LoVo (cell line): ENCODE measurements at regions not wholly inside any gene's neighbourhood (a gene's known extent, or its start where the extent isn't known, plus 50 kb on each side); places are given as distances from the start of the nearest gene placed in this dataset.
"Not testable (repeated sequence)": the region's sequence is repeated elsewhere in the genome, so short reads cannot be mapped to it uniquely, and the experiment has no call there.

Source experiments
- DNase-seq: peaks from one replicate; pipeline ENCODE4 v3.0.0-alpha.2; 2016; ENCODE audit warnings: low spot score

DNA sequence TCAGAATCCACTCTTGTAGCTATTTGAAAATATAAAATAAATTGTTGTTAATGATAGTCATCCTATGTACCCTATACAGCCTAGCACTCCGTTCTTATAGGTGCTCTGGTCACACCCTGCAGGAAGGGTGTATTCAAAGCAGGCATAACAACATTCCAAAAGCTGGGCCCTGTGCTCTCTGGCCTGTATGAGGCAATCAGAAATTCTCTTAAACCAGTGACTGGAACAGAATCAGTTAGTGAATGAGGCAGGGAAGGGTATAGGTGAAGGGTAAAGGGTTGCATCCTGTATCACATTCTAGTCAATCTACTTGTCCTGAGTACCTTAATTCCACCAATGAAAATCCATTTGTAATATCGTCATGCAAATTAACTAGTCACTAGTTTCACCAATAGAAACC, 154.5 kb upstream of the ZNF217 start:
- DNase-seq = peak; percentile 83

DNA sequence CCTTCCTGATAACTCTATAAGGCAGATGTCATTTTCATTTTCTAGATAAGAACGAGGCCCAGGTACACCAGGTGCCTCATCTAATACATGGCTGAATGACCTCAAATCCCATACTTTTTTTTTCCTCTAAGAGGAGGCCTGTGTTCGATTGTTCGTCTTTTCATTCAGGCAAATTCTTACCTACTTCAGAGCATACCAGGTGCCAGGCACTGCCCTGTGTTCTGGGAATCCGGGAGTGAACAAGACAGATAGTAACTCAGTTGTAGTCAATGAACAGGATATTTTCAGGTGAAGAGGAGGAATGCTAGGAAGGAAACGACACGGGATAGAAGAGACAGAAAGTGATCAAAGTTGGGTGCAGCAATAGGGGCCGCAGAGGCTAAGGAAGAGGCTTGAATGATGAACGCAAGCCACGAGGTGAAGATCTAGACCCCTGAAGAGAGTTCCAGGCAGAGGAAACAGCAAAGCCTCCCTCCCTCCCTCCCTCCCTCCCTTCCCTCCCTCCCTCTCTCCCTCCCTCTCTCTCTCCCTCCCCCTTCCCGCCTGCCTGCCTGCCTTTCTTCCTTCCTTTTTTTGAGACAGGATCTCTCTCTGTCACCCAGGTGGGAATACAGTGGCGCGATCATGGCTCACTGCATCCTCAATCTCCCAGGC, 150.1 kb upstream of the ZNF217 start:
- DNase-seq = no peak

DNA sequence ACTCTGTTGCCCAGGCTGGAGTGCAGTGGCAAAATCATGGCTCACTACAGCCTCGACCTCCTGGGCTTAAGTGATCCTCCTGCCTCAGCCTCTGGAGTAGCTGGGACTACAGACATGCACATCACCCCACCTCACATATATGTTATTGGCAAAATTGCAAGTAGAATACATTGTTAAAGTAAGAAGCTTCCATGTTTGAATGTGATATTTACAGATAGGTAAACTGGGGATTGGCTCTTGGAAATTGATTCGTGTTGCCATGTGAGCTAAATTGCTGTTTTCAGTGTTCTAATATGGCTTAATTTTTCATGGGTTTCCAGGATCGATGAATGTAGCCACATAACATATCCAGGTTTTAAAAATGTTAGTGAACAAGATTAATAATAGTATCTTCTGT, 149.0 kb upstream of the ZNF217 start:
- DNase-seq = no peak

DNA sequence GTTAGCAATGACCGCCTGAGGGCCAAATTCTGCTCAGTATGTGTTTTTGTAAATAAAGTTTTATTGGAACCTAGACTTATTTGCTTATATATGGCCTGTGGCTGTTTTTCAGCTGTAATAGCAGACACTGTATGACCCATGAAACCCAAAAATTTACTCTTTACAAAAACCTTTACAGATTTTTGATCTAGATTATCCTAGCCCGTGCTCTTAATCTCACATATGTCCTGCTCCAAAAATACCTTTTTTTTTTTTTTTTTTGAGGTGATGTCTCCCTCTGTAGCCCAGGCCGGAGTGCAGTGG, 148.0 kb upstream of the ZNF217 start:
- no peak for DNase-seq

DNA sequence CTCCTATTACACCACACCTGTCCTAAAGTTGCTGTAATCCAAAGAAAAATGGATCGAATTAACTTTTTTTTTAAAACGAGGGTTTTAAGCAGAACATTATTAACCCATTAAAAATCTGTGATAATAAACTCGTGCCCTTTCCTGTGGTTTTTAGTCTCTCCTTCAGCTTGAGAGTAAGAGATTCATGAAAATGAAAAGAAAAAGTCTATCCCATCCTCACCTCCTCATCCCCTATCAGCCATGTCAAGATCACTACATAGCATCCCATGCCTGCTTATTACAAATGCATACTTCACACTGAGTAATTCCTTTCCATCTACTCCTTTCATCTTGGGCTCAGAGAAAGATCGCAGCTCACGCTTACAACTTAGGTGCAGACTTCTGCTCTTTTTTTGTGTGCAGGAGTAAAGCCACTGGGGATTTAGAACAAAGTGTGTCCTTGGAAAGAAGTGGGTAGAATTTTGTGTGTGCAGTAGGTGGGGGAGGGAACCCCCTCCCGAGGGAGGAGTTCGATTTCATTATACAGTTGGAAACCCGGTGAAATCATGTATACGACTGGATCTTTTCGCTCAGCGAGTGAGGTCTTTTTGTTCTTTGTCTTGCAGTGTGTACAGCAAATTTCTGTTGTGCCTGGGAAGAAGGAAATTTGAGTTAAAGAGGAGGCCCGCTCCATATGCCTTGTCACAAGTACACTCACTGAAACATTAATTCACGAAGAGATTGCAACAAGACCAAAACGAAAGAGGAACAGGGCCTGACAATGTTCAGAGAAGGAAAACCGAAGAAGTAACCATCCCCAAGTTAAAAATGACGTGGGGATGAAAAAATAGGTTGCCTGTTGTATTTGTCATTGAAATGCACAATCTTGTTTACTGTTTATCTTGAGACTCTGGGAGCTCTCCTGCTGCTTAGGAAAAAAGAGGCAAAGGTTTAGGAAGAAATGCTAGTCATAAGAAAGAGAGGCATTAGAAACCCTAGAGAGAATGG, 146.5 kb upstream of the ZNF217 start:
- no peak for DNase-seq

DNA sequence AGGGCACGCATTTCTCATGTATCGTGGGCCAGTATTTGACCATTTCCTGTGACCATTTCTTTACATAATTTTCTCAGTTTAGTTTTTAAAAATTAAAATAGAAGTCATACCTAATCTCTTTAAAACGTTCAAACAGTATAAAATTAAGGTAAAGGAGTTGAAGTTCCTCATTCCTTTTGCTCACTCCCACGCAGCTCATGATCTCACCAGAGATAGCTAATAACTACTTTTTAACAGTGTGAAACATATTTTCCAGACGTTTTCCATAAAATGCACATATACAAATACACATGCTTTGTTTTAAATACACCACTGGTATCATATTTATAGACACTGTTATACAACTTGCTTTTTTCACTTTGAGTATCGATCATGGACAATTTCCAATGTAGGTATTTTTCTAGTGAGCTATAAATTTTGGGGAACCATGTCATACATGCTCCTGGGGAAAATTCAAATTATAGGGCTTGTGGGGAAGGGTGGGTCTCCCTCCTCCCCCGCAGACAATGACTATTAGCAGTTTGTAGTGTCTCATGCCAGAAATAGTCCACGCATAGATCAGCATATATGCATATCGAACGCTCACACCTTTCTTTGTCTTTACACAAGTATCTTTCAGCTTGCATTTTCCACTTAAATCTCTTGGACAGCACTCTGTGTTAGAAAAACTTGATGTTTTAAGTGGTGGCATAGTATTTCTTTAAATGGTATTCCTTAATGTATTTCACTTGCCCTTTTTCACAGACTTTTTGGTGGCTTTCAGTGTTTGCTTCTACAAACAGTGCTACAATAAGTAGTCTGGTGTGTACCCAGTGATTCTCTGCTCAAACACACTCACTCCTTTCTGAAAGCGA, 145.5 kb upstream of the ZNF217 start:
- no peak for DNase-seq

DNA sequence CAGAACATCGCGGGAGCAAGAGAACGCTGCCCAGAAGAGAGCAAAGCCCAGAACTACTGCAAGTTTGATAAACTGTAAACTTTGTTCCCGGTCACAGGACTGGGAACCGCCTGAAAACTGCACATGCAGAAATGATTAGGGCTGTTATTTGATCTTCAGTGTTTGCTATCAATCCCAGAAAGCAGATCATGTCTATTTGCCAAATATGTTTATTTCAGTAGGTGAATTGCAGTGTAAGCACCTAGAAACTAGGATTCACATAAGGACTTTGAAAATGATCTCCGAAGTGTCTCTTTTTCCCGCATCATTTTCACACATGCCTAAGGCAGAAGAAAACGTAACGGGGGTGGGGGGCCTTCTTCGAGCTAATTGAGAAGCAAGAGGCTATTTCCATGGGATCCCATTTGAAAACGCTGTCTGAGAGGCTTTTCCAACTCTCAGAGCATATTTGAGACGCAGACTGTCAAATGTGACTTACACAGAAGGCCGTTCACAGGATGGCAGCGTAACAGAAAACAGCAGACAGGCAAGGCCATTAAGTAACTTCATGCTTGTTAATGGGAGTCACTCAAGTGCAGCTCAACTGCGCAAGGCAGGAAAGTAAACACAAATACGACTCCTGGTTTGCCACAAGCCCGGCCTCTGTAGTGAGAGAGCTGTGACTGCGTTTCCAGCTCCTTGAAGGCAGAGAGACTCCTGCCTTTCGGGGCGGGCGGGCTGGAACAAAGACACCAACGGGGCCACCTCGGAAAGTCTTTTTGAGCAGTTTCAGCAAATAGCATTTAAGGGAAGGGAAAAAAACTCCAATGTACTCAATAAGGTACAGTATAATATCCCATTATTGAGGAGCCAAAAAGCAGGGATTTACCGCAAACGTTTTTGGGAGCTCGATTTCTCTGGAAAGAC, 144.7 kb upstream of the ZNF217 start:
- no peak for DNase-seq

DNA sequence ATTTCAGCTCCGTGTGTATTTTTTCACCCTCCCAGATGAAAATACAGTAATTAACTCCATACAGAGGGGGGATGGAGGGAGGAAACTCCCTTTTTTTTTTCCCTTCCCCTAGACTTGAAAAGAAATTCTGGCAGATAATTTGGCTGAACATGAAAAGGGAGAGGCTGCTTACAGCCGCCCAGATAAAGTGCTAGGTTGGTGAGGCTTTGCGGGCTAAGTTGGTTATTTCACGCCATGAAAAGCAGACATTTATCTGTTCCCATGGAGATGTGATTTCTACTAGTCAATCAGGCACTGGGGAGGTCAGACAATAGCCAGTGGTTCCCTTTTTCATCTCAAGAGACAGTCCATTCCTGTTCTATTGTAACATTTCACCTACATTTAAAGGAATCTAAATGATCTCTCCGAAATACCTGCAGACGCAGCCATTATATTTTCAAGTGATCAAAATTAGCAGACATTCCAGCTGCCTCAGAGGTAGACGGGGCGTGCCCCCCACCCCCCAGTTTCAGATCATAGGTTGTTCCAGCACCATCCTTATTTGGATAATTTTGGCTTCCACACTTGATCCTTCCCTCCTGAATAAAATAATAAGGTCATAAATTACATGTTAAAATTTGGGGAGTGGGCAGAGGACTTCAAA, 143.9 kb upstream of the ZNF217 start:
- DNase-seq = no peak

DNA sequence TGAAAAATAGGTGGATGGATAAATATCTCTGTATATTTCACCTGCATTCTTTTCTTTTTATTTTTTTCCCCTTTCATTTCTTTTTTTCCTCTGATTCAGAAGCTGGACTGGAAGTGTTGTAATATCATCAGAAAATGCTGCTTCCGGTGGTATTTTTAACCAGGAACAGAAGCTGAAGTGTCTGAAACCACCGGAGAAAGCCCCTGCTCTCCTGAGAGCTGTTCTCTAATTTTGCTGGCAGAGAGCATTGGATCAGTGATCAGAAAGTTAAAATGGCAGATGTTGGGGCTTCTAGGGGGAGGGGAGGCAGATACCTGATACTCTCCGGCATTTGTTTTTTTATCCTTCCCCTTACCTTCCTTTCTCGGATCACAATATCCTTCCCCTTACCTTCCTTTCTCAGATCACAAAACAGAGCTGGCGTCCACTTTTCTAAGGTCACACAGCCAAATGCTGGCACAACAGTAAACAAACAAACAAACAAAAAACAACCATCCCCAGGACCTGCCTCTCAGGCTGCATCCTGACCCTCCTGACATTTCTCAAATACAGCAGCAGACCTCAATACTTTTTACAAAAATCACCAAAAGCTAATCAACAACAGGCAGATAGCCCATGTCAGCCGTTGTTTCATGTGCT, 143.2 kb upstream of the ZNF217 start:
- DNase-seq = no peak

DNA sequence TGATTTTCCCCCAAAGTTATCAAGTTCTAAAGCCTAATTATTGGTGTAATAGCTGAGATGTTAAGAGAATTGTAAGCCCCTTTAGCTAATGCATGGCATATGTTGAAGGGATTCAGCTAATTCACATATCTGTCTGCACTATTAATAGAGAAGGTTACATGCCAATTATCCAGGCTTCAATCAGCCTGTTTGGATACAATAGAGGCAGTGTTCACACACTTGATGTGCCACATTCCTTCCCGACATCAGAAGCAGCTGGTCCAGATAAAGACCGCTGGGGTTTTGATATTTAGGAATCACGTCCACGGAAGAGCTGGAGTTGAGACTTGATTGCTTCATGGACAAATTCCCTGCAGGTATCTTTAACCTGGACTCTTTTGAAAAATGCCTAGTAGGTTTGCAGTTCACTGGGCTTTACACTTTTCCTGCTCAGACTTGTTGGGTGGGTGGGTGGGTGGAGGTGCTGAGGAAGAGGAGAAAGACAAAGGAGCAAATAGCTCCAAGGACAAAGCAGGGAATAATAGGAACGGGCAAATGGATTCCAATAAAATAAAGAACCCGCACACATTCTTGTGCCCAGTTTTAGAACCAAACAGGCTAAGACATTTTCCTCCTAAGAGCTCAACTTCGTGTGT, 142.6 kb upstream of the ZNF217 start:
- DNase-seq = no peak

DNA sequence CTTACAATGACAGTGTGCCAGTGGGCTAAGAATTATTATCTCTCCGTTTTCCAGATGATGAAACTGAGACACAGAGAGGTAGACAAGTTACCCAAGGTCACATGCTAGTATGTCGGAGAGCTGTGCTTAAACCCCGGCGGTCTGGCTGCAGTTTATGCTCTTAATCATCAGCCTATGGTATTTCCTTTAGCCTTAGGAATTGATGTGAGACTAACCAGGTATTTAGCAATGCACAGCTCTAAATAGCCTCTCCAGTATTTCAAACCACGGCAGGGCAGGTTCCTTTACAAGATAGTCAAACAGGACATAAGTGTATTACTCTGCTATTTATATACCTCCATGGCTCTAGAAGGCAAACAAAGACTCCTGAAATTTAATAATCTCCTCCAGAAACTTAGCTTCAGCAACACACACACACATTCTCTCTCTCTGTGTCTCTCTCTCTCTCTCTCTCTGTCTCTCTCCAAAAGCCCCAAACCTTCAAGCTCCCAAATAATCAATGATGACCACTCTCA, 142.0 kb upstream of the ZNF217 start:
- no peak for DNase-seq

DNA sequence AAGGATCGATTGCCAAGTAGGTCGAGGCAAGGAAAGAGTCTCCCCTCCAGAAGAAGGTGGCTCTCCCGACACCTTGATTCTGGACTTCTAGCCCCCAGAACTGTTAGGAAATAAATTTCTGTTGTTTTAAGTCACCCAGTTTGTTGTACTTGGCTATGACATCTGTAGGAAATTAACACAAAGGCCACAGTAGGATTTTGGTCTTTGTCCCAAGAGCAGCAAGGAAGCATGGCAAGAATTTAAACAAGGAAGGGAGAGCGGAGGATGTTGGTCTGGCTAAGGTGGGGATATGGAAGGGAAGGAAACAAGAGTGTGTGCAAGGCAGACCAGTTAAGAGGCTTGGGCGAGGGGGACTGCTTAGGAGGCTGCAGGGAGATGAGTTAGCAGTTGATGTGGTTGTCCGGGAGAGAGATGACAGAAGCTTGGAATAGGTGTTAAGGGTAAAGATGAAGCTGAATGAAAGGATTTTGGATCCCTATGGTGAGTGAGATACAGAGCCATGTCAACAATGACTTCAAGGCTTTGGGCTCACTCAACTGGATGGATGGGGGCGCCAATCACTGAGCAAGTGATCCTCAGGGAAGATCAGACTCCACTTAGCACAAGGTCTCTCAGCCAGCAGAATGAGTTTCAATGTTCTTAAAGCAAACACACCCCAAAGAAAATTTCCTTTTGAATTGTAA, 140.5 kb upstream of the ZNF217 start:
- no peak for DNase-seq

DNA sequence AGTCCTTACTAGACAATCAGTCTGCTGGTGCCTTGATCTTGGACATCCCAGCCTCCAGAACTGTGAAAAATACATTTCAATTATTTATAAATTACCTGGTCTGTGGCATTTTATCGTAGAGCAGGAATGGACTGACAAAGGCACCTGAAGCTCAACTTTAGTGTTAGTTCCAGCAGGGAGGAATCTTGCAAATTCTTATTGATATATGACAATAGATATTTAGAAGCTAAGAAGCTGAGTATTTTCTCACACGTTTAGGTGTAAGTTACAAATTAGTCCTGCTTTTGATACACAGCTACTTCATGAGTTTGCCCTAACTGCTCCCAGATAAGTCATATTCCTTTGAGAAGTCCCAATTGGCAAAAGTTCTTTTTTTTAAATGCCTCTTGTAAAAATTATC, 138.0 kb upstream of the ZNF217 start:
- DNase-seq = no peak

DNA sequence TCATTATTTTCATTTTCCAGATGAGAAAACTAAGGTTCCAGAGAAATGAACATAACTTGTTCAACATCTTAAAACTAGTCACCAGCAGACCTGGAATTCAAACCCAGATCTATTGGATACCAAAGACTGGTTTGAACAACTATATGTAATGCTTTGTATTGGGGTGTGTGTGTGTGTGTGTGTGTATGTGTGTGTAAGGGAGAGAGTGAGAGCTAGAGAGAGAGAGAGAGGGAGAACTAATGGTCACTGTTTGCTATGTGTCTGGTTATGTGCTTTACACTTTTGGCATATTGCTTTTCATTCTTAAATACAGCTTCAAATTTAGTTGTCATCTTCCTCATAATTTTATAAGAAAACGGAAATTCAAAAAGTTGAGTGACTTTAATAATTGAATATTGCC, 134.7 kb upstream of the ZNF217 start:
- no peak for DNase-seq

DNA sequence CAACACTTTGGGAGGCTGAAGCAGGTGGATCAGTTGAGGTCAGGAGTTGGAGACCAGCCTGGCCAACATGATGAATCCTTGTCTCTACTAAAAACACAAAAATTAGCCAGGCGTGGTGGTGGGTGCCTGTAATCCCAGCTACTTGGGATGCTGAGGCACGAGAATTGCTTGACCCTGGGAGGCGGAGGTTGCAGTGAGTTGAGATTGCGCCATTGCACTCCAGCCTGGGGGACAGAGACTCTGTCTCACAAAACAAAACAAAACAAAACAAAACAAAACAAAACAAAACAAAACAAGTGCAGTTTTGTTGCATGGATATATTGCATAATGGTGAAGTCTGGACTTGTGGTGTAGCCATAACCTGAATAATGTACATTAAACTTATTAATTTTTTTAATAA, 133.6 kb upstream of the ZNF217 start:
- not testable (repeated sequence) for DNase-seq

DNA sequence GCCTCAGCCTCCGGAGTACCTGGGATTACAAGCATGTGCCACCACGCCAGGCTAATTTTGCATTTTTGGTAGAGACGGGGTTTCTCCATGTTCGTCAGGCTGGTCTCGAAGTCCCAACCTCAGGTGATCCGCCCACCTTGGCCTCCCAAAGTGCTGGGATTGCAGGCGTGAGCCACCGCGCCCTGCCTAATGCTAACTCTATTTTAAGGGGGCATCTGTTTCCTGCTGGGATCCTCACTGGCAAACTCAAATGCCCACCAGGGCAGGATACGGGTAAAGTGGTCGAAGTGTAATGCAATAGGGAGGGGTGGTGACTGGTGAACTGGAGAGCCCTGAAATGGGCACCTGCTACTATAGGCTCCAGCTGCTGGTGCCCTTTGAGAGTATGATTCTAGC, 131.9 kb upstream of the ZNF217 start:
- no peak for DNase-seq

DNA sequence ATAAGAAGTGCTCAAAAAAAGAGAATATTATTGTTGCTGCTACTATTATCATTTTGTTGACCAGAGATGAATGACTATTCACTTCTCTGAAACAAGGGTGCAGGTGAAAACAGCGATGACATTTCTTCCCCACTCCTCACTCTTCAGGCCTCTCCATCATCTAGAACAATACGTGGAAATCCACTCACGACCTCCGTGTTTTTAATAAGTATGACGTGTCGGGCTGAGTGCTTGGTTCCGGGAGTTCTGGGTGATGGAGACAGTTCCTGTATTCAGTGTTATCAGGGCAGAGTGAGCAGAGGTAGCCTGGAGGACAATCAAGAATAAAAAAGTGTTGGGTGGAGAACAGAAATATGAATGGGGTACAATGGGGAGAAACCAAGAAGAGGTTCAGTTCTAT, 130.0 kb upstream of the ZNF217 start:
- no peak for DNase-seq

DNA sequence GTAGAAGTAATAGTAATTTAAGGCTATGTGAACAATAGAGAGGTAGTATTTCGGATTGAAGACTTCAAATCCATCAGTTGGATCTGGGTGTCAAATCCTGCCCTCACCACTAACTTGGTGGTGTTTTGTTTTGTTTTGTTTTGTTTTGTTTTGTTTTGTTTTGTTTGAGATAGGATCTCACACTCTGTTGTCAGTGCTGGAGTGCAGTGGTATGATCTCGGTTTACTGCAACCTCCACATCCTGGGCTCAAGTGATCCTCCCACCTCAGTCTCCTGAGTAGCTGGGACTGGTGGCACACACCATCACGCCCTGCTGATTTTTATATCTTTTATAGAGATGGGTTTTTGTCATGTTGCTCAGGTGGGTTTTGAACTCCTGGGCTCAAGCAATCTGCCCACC, 129.4 kb upstream of the ZNF217 start:
- DNase-seq = no peak

DNA sequence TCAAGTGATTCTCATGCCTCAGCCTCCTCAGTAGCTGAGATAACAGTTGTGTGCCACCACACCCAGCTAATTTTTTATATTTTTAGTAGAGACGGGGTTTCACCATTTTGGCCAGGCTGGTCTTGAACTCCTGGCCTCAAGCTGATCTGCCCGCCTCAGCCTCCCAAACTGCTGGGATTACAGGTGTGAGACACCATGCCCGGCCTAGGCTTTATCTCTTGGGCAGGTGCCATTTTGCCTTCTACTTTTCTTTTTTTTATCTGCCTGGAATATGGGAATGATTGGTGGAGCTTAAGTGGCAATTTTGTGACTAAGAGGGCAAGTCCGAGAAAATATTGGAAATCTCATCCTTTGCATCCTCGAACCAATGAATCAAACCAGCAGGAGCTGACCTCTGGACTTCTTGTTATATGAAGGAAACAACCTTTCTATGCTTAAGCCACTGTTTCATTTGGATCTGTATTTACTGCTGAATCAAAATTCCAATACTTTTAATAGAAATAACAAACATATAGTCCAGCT, 128.9 kb upstream of the ZNF217 start:
- no peak for DNase-seq
